Esophagus (tissue), 2 donors: ENCODE measurements at regions not wholly inside any gene's neighbourhood (a gene's known extent, or its start where the extent isn't known, plus 50 kb on each side); places are given as distances from the start of the nearest gene placed in this dataset.

Source experiments
- H3K27ac ChIP-seq, 2 donors: one replicate each; pipeline ENCODE4 v1.5.1; 2013; ENCODE audit warnings: low read depth in 2 of 2, mild to moderate bottlenecking in 2 of 2, inconsistent platforms in 1 of 2, low read length in 1 of 2, moderate library complexity in 1 of 2
- H3K27me3 ChIP-seq, 2 donors: one replicate each; pipeline ENCODE4 v1.6.1; 2013; ENCODE audit warnings: low read length in 2 of 2, control low read depth in 1 of 2, mild to moderate bottlenecking in 1 of 2; ENCODE audit not compliant: insufficient read depth in 2 of 2, control insufficient read depth in 1 of 2
- H3K36me3 ChIP-seq, 2 donors: one replicate each; pipeline ENCODE4 v1.6.1; 2013; ENCODE audit warnings: low read length in 1 of 2; ENCODE audit not compliant: control insufficient read depth in 2 of 2, insufficient read depth in 2 of 2
- H3K4me1 ChIP-seq, 2 donors: one replicate each; pipeline ENCODE4 v1.6.1; 2013; ENCODE audit warnings: low read length in 1 of 2; ENCODE audit not compliant: control insufficient read depth in 2 of 2, insufficient read depth in 2 of 2
- H3K4me3 ChIP-seq, 2 donors: one replicate each; pipeline ENCODE4 v1.5.1; 2013; ENCODE audit warnings: low read length in 2 of 2, mild to moderate bottlenecking in 2 of 2, low read depth in 1 of 2, moderate library complexity in 1 of 2
- H3K9me3 ChIP-seq, 2 donors: one replicate each; pipeline ENCODE4 v1.6.1; 2013; ENCODE audit warnings: mild to moderate bottlenecking in 2 of 2, low read depth in 1 of 2, low read length in 1 of 2, moderate library complexity in 1 of 2; ENCODE audit not compliant: control insufficient read depth in 2 of 2, insufficient read depth in 1 of 2
- WGBS, 2 donors: extraction: QIAGEN DNeasy Blood & Tissue Kit; methylation state at CpG; one replicate each; pipeline ENCODE4 v1.1.7; 2013; 5-methylcytosine and 5-hydroxymethylcytosine counted together
- donor health status: healthy with polysubstance abuse.
- donor health status: Bipolar disorder and iron deficiency.

DNA sequence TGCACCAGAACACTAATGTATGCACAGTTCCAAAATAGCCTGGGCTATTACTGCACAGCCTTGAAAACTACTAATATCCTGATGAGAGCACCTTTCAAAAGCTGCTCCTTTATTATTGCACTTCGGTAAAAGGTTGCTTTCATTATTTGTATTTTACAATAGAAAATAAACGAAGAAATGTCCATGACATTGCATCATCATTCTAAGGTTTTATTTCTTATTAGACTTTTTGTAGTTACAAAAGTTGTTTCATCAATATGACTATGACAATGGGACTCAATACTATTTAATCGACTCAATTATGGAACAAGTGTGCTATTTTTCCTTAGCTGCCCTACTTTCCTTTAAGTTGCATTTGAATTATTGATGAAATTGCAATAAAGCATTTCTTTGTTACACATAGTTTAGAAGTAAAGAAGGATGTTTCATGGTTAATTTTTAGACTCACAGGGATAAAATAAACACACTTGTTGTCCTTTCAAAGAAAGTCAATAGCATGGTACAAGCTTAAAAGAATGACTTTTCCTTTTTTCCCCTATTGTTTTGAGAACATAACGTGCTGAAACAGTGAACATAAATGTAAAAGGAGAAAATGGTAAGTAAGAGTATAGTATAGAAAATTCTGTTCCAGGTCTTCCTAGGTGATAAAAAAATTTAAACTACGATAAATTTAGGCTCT lies 407.6 kb downstream of the BCAT1 start:
- Histone ChIP-seq H3K9me3 (peaks cover 0 to 1% of the 10 kb centered on the region in 2 donors), H3K27me3 (no peaks in the 10 kb centered on the region), H3K36me3 (no peaks in the 10 kb centered on the region), H3K27ac (no peak overlapping the region), H3K4me3 (no peak overlapping the region), H3K4me1 (no peaks in the 10 kb centered on the region)
- 67% methylated on average over 5 of the region's 5 CpGs for WGBS, 2 donors

DNA sequence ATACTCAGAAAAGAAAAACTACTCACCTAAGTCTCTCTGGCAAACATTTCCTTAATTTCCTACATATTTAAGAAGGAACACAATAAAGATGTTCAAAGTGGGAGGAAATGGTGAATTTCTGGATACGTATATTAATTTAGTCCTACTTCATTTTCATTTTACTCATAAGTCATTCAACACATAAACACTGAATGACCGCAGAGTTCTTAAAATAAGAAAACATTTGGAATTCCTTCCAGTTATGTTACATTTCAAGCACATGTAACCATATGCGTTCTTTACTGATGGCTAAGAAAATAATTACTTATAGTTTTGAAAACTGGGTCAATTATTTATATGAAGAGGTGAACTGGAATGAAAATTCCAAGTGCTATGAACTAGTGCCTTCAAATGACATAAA lies 409.3 kb downstream of the BCAT1 start:
- 93 to 95% methylated on average over 3 of the region's 3 CpGs for WGBS, 2 donors
- H3K27me3 ChIP-seq: no peaks in the 10 kb centered on the region
- no peaks in the 10 kb centered on the region for H3K9me3 ChIP-seq
- no peaks in the 10 kb centered on the region for H3K36me3 ChIP-seq
- H3K27ac ChIP-seq: no peak overlapping the region
- no peak overlapping the region for H3K4me3 ChIP-seq
- no peaks in the 10 kb centered on the region for H3K4me1 ChIP-seq

- no peak overlapping the region for H3K27ac ChIP-seq
- no peaks in the 10 kb centered on the region for H3K9me3 ChIP-seq
- H3K4me1 ChIP-seq: no peaks in the 10 kb centered on the region
- no peaks in the 10 kb centered on the region for H3K27me3 ChIP-seq
- H3K36me3 ChIP-seq: no peaks in the 10 kb centered on the region
- no peak overlapping the region for H3K4me3 ChIP-seq
- WGBS, 2 donors: 83 to 87% methylated on average over 3 of the region's 3 CpGs
Observed at GRCh38 chr12:24537083-24537860, 411.6 kb downstream of the BCAT1 start.

DNA sequence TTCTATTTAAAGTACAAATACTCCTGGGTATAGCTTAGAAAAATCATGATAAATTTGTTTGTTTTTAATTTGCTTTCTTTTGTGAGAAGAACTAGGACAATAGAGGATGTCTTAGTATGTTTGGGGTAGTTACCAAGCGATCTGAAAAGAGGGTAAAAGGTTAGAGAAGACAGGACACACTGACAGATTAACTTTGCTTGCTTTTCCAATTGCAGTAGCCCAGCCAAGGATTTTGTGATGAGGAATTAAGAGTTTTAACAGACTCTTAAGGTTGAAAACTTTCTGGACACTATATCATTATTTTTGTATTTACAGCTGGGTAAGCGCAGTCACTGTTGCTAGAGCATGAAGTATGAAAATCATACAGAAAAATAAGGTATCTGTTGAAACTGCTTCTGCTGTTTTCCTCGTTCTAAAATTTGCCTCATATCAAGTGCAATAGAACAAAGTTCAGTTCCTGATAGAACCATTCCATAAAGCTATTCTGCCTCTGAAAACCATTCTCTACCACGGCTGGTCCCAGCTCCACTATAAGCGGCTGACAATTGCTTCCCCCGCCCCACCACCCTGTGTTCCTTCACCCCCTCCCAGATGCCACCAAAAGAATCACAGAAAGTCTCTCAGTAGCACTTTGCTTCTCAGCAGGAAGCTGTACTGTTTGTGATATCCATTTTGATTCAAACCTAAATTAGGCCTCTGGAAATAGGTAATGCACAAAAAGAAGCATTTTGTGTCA lies 413.4 kb downstream of the BCAT1 start:
- WGBS, 2 donors: 74 to 79% methylated on average over 6 of the region's 6 CpGs
- H3K9me3 ChIP-seq: no peaks in the 10 kb centered on the region
- H3K27me3 ChIP-seq: no peaks in the 10 kb centered on the region
- H3K4me1 ChIP-seq: no peaks in the 10 kb centered on the region
- H3K4me3 ChIP-seq: no peak overlapping the region
- H3K36me3 ChIP-seq: no peaks in the 10 kb centered on the region
- H3K27ac ChIP-seq: no peak overlapping the region

DNA sequence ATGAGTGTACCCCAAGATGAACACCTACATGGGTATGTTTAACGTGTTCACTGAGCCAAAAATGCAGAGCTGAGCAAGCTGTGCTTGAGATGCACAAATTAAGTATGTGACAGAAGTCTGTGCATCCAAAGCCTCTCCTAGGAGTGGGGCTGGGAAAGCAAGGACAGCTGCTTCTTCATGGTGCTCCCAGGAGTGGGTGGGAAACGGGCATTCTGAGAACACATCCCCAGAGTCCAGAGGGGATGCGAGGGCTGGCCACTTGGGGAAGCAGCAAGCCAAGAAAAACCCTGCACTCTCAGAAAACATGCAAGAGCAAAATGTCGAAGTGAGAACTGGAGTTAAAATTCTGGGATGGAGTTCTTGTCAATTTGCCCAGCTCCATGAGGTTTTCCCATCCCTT lies 414.3 kb downstream of the BCAT1 start:
- Histone ChIP-seq H3K4me1 (no peaks in the 10 kb centered on the region), H3K9me3 (no peaks in the 10 kb centered on the region), H3K4me3 (no peak overlapping the region), H3K27me3 (no peaks in the 10 kb centered on the region), H3K36me3 (no peaks in the 10 kb centered on the region), H3K27ac (no peak overlapping the region)
- WGBS, 2 donors: 67 to 75% methylated on average over 4 of the region's 4 CpGs

- no peak overlapping the region for H3K27ac ChIP-seq
- WGBS, 2 donors: 90 to 92% methylated on average over 3 of the region's 3 CpGs
Observed at GRCh38 chr12:24533716-24534352, 415.1 kb downstream of the BCAT1 start.

DNA sequence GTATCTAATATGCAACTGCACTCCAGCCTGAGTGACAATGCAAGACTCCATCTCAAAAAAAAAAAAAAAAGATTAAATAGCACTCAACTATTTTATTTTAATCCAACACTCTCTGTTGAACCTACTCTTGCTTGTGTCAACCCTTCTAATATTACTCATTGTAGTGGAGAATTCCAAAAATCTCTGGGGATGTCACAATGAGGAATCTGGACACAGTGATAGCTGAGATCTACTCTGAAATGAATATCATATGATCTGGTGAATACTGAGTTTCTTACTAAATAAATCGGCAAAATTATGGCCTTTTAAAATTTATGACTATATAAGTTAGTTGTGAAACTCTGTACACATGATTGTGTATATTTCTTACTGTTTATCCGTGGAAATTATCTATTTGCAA lies 418.2 kb downstream of the BCAT1 start:
- Histone ChIP-seq H3K27me3 (no peaks in the 10 kb centered on the region), H3K4me1 (no peaks in the 10 kb centered on the region), H3K27ac (no peak overlapping the region), H3K4me3 (no peak overlapping the region), H3K9me3 (no peaks in the 10 kb centered on the region), H3K36me3 (no peaks in the 10 kb centered on the region)
- WGBS, 2 donors: 67 to 81% methylated on average over 2 of the region's 2 CpGs

More at GRCh38 chr12:24533716-24534352, 415.1 kb downstream of the BCAT1 start:
- Histone ChIP-seq H3K4me3 (no peak overlapping the region), H3K9me3 (no peaks in the 10 kb centered on the region), H3K4me1 (no peaks in the 10 kb centered on the region), H3K36me3 (no peaks in the 10 kb centered on the region), H3K27me3 (no peaks in the 10 kb centered on the region)

- Histone ChIP-seq H3K9me3 (no peaks in the 10 kb centered on the region), H3K4me1 (no peaks in the 10 kb centered on the region), H3K27ac (no peak overlapping the region), H3K4me3 (no peak overlapping the region), H3K36me3 (no peaks in the 10 kb centered on the region), H3K27me3 (no peaks in the 10 kb centered on the region)
Observed at GRCh38 chr12:24527102-24527501, 421.8 kb downstream of the BCAT1 start.

- H3K27me3 ChIP-seq: no peaks in the 10 kb centered on the region
- no peaks in the 10 kb centered on the region for H3K4me1 ChIP-seq
- no peaks in the 10 kb centered on the region for H3K36me3 ChIP-seq
- peaks cover 0 to 3% of the 10 kb centered on the region in 2 donors for H3K9me3 ChIP-seq
- 94 to 100% methylated on average over 1 of the region's 1 CpG for WGBS, 2 donors
- no peak overlapping the region for H3K27ac ChIP-seq
- H3K4me3 ChIP-seq: no peak overlapping the region
Observed at GRCh38 chr12:24522736-24523135, 426.2 kb downstream of the BCAT1 start.
